Dermis blood vessel endothelial cell (primary cell): ENCODE measurements at regions not wholly inside any gene's neighbourhood (a gene's known extent, or its start where the extent isn't known, plus 50 kb on each side); places are given as distances from the start of the nearest gene placed in this dataset.
"Not testable (repeated sequence)": the region's sequence is repeated elsewhere in the genome, so short reads cannot be mapped to it uniquely, and the experiment has no call there.

Source experiments
- DNase-seq: peaks from one replicate; pipeline ENCODE4 v3.0.0; 2010

DNA sequence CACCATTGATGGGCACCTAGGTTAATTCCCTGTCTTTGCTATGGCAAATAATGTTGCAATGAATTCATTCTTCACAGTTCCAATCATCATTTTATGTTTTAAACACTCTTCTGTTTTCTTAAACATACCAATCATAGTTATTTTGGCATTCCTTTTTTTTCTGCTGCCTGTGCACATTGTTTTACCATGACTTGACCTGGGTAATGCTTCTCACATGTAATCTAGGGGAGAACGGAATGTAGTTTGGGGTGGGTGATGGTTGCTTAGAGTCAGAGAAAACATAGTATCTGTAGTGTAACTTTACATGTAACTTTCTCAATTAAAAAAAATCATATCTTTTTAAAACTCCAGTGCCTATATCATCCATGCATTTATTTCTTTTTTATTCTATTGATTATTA, 1945.3 kb upstream of the RAG2 start:
- DNase-seq, result no peak

DNA sequence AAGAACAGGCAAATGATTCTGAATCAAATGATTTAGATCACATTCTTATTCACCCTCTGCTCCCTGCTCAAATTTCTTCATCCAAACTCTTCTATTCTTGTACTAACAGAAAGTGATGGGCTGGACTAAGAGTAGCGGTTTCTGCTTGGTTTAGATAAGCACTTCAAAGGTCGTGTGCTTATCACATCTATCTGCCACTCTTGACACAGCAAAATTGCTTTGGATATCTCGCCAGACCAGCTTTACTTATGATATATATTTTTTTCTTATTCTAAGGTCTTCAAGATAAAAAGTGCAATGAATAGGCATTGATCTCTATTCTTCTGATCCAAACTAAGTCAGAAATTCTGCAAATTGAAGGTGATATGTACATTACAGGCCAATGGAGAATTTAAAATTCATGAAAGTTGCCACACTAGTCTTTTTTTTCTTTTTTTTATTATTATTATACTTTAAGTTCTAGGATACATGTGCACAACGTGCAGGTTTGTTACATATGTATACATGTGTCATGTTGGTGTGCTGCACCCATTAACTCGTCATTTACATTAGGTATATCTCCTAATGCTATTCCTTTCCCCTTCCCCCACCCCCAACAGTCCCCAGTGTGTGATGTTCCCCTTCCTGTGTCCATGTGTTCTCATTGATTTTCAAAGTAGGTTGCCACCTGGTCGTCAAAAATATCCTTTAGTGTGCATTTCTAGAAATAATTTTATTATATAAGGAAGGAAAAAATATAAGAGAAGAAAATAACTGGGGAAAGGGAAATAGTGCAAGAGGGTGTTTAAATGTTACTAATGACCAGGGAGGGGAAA, 1941.0 kb upstream of the RAG2 start:
- DNase-seq, result no peak

DNA sequence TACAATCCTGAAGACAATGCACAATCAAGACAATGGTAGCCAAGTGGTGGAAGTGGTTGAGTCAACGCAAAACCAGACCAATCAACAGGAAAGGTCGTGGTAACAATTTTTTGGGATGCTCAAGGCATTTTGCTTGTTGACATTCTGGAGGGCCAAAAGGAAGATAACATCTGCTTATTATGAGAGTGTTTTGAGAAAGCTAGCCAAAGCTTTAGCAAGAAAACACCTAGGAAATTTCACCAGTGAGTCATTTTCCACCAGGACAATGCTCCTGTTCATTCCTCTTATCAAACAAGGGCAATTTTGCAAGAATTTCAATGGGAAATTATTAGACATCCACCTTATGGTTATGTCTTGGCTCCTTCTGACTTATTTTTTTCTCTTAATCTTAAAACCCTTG, 1932.2 kb upstream of the RAG2 start:
- no peak for DNase-seq

DNA sequence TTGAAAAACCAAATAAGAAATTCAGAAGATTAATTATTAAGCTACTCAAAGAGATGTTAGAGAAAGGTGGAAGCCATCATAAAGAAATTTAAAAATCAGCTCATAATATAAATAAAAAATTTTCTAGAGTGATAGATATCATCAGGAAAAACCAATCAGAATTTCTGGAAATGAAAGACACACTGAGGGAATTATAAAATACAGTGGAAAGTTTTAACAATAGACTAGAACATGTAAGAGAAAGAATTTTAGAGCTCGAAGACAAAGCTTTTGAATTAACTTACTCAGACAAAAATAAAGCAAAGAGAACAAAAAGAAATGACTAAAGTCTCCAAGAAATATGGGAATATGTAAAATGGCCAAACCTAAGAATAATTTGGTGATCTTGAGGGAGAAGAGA, 1926.9 kb upstream of the RAG2 start:
- DNase-seq, result no peak

DNA sequence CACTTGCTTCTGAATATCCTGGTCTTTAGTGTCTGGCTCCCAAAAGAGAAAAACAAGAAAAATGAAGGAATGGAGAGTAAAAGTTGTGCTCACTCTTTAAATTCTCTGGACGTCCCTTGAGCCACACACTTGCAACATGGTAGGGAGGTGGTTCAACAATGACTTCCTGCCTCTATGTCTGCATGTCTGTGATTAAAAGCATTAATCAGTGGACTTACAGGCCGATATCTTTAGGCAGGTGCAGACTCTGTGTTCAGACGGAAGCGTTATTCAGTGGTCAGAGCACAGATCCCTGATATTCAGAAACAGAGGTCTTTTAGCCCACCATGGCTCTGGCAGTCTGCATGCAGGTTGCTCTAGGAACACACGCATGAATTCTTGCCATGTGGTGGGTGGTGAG, 1920.0 kb upstream of the RAG2 start:
- no peak for DNase-seq

DNA sequence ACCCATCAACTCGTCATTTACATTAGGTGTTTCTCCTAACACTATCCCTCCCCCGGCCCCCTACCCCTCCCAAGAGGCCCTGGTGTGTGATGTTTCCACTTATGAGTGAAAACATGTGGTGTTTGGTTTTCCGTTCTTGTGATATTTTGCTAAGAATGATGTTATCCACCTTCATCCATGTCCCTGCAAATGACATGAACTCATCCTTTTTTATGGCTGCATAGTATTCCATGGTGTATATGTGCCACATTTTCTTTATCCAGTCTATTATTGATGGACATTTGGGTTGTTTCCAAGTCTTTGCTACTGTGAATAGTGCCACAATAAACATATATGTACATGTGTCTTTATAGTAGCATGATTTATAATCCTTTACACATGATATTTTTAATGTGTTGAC, 1914.8 kb upstream of the RAG2 start:
- not testable (repeated sequence) for DNase-seq

DNA sequence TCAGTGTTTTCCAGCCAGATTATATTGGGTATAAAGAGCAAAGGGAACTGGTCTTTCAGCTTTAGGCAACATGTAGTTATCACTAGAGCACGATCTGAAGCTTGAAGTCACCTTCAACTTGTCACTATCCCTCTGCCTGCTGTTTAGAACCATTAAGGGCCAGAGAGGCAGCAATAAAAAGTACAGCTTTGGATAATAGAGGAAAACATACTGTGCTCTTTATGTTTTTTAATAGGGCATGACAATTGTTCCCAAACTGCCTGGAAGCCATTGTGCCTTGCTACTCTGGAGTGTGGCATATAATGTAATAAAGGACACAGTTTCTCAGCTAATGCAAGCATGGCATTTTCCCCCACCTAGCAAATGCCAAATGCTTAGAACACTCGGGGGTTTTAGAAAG, 1912.0 kb upstream of the RAG2 start:
- no peak for DNase-seq

DNA sequence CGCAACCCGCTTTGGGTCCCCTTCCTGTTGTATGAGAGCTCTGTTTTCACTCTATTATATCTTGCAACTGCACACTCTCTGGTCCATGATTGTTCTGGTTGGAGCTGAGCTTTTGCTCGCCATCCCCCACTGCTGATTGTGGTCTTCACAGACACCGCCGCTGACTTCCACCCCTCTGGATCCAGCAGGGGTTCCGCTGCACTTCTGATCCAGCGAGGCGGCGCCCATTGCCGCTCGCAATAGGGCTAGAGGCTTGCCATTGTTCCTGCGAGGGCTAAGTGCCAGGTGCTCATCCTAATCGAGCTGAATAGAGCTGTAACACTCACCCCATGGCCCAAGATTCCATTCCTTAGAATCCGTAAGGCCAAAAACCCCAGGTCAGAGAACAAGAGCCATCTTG, 1905.8 kb upstream of the RAG2 start:
- DNase-seq, result no peak

DNA sequence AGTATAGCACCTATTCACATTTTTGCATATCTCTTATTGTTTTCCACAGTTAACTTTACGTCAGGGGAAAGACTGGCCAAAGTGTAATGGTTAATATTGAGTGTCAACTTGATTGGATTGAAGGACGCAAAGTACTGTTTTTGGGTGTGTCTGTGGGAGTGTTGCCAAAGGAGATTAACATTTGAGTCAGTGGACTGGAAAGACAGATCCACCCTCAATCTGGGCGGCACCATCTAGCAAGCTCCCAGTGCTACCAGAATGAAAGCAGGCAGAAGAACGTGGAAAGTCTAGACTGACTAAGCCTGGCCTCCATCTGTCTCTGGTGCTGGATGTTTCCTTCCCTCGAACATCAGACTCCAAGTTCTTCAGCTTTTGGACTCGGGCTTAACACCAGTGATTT, 1900.7 kb upstream of the RAG2 start:
- DNase-seq, result no peak

DNA sequence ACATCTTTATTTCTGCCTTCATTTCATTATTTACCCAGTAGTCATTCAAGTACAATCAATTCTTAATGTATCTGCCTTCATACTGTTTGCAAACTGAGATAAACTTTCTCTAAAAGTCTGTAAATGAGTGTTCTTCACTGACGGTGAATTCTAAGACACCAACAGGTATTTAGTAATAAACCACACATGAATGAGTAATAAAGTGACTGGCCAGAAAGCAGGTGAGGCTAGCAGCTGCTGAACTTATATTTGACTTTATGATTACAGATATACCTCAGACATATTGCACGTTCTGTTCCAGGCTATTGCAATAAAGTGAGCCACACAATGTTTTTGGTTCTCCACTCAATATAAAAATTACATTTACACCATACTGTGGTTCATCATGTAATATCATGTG, 1894.0 kb upstream of the RAG2 start:
- DNase-seq, result no peak

DNA sequence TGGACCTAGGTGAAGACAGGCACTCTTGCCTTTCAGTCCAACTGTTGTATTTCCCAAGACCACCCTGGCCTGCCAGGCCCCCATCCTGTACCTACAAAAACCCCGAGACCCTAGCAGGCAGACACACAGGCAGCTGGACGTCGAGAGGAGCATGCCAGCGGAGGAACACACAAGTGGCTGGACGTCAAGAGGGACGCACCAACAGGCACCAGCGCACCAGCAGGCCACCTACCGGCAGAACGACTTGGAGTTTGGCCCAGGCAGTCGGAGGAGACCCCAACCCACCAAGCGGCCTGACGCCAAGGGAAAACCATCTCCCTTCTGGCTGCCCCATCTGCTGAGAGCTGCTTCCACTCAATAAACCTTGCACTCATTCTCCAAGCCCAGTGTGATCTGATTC, 1883.4 kb upstream of the RAG2 start:
- DNase-seq, result no peak

DNA sequence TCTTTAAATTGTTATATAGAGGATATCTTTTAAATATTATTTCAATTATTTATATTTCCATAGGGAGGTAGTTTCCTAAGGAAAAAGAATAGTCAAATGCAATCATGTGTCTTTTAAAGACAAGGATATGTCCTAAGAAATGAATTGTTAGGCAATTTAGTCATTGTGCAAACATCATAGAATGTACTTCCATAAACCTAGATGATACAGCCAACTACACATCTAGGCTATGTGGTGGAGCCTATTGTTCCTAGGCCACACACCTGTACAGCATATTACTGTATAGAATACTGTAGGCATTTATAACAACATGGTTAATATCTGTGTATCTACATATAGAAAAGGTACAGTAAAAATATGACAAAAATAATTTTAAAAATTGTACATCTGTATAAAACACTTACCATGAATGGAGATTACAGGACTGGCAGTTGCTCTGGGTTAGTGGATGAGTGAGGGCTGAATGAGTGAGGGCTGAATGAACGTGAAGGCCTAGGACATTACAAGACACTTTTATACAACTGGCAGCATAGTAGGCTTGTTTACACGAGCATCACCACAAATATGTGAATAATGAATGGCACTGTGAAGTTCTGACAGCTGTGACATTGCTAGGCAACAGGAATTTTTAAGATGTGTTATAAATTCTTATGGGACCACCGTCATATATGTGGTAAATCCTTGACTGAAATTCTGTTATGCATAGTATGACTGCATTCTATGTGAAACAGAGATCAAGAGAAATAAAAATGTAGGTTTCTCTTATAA, 1879.0 kb upstream of the RAG2 start:
- DNase-seq, result no peak

DNA sequence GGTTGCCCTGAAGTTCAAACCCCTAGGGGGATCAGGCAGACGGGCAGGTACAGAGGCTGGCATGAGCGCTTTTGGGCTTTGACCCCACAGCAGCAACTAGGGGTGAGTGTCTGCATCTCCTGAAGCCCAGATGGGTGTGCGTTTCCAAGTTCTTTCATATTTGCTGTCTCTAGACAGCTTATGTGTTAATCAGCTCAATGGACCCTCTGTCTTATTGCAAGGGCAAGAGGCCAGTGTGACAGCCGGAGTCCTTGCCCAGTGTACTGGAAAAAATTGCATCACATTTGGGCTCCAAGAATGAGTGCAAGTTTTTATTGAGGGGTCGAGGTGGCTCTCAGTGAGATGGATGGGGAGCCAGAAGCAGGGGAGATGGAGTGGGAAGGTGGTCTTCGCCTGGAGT, 1863.7 kb upstream of the RAG2 start:
- no peak for DNase-seq

DNA sequence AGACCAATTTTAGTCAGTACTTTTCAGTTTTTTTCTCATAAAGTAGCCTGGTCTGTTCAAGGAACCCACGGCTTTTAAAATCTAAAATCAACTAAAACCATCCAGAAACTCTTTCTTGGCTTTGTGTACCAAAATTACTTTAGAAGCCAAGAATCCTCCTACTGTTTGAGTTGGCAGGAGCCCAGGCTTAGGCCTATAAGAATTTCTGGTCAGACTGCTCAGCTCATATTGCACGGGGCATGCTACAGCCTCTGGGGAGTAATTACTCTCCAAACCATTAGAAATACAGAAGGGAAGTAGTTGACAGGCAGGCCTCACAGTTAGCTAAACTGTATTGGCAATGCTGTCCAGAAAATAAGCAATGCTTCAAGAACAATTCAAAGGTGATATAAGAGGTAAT, 1862.9 kb upstream of the RAG2 start:
- DNase-seq, result no peak

DNA sequence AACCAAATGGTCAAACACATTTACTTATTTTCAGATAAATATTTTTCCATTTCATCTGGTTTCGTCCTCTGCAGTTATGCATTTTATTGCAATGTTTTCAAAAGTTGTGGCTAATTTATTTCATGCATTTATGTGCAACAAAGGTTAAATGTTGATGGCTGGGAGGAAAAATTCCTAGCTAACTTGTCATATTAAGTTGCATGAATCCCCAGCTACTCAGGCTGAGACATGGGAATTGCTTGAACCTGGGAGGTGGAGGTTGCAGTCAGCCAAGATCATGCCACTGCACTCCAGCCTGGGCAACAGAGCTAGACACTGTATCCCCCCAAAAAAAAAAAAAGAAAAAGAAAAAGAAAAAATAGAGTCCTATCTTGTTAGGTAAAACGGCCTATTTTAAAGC, 1862.4 kb upstream of the RAG2 start:
- DNase-seq, result no peak

DNA sequence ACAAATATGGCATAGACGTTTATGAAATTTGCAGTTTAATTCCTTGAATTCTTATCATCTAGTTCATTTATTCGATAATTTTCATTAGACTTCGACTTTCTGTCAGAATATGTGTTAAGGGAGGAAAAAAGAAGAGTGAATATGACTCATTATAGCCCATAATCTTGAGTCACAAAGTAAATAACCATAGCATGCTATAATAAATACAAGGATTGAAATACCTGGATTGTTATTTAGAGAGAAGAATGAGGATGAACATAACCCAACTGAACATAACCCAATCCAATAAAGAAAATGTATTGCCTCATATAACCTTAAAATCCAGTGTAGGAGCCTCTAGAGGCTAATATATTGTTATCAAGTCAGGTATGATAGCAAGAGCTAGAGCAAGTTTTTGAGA, 1858.3 kb upstream of the RAG2 start:
- DNase-seq, result no peak

DNA sequence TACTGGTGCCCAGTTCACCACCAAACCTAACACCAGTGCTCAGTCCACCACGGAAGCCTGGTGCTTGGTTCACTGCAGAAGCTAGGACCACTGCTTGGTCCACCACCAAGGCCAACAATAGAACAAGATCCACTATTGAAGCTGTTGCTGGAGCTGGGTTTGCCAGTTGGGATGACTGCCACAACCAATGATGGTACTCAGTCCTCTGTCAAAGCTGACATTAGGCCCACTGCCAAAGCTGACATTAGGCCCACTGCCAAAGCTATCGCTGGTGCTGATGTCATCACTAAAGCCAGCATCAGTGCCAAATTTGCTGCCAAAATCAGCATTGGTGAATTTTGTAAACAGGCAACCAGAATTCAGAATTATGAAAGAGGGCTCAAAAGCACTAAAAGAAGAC, 1850.2 kb upstream of the RAG2 start:
- no peak for DNase-seq

DNA sequence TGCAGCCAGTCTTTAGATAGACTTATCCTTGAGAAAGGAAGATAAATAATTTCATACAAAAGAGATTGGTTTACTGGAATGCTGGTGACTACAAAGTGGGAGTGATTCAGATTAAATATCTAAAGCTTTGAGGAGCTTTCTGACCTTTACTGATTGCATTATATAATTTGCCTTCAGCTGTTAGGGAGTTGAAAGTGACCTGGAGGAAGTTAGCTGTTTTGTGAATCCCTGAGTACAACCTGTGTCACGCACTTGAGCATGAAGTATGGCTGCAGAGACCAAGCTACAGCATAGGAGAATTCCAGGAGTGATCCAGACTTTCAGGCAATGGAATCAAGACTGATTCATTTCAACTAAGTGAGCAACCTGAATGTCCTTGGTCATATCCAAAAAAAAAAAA, 1848.3 kb upstream of the RAG2 start:
- no peak for DNase-seq

DNA sequence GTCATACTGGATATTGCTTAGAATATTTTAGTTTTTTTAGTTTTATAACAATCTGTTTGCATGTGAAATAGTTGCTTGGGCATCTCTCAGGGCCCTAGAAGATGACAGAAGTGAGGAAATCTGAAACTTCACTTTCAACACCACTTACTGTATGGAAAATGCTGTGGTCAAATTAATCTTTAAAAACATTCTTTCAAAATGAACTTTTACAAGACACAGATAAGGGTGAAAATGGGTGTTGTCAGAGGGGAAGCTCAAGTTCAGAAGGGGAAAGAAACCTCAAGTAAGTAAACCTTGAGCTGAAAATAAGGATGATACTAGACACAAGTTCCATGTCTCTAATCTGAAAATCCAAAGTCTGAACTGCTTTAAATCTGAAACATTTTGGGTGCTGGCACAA, 1840.1 kb upstream of the RAG2 start:
- DNase-seq, result no peak

DNA sequence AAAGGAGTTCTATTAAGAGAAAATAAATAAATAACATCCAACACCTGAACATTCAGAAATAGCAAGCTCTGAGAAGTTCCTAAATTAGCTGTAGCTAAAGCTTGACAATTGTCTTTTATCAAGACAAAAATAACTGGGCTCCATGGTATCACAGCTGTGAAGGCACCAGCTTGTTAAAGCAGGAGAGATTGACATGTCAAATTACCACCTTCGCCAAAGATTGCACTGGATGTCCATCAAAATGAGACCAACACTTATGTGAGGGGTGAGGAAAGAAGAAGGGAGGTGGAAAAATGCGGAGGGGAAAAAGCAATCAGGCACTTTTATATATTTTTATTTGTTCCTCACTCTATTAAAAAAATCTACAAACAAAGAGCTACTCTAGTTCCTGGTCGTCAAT, 1827.5 kb upstream of the RAG2 start:
- DNase-seq, result no peak

DNA sequence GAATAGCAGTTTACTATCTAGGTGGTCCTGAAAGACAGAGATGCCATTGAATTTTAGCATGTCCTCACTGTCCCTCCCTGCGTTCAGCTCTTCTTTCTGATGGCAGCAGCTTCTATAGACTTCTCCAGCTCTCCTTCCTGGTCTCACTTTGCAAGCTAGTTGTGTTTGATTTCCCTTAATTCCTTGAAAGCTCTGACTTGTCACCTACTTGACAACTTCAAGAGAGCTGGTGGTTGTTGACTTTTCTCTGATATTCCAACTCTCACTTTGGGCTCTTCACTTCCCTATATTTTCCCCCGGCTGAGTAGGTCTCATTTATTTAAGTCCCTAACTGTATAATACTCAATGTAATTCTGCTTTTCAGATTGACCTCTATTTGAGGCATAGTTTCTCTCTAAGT, 1825.0 kb upstream of the RAG2 start:
- no peak for DNase-seq

DNA sequence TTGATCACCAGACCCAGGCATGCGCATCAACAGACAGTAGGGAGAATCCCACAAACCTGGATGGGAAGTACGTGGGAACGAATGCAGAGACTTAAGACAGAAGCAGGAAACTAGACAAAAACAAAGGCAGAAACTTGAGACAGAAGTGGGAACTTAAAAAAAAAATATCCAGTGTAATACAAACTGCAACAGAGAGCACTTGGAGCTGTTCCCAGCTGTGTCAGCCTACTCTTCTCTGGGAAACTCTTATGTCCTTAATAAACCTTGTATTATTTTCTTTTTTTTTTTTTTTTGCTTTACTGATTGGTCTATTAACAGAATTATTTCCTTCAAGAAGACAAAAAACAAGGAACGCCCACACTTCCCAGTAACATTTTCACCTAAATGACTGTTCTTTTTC, 1818.1 kb upstream of the RAG2 start:
- no peak for DNase-seq

DNA sequence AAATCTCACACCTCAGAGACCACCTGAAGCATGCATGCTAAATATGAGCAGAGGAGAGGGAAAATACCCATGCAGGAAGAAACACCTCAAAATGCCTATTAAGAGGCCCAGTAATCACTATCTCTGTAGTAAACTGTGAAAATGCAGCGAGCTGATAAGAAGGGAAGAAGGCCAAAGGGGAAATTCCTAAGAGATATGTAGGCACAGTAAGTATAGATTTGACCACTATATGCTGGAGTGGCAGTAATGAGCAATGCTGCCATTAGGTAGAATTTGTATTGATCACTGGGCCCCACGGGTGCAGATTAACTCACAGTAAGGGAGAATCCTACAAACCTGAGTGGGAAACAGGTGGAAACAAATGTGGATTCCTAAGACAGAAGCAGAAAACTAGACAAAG, 1813.1 kb upstream of the RAG2 start:
- DNase-seq, result no peak

DNA sequence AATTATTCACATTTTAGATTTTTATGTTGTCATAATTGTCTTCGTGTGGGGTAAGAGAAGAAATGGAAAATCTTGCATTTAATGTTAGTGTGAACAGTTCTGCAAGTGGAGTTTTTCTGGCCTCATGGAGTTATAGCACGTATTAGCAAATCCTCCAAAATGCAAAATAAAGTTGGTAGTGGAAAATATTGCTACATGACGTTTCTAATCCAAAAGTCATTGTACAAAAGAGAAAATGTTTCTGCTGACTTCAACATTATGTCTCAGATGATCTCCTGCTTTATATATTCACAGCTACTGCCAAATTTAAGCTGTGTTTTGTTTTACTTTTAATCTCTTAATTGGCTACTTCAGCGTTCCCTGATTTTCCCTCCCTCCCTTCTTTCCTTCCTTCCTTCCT, 1804.0 kb upstream of the RAG2 start:
- no peak for DNase-seq

DNA sequence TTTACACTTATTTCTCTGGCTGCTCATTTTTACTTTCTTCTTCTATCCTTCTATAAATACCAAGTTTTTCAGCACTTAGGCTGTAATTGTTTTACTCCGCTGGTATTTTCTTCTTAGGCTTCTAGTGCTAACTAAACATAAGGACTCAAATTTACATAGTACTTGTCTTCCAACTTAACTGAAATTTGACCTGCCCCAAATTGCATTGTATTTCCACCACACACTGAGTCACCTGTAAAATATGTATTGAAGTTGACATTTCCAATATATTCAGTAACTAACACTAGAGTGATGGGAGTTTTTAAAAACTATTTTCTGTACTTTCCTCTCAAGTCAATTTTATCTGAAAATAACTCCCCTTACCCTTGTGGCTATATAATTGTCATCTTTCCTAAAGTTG, 1794.1 kb upstream of the RAG2 start:
- DNase-seq, result no peak
